ENCODE measurements at regions not wholly inside any gene's neighbourhood (a gene's known extent, or its start where the extent isn't known, plus 50 kb on each side); places are given as distances from the start of the nearest gene placed in this dataset.
"Not testable (repeated sequence)": the region's sequence is repeated elsewhere in the genome, so short reads cannot be mapped to it uniquely, and the experiment has no call there.

DNA sequence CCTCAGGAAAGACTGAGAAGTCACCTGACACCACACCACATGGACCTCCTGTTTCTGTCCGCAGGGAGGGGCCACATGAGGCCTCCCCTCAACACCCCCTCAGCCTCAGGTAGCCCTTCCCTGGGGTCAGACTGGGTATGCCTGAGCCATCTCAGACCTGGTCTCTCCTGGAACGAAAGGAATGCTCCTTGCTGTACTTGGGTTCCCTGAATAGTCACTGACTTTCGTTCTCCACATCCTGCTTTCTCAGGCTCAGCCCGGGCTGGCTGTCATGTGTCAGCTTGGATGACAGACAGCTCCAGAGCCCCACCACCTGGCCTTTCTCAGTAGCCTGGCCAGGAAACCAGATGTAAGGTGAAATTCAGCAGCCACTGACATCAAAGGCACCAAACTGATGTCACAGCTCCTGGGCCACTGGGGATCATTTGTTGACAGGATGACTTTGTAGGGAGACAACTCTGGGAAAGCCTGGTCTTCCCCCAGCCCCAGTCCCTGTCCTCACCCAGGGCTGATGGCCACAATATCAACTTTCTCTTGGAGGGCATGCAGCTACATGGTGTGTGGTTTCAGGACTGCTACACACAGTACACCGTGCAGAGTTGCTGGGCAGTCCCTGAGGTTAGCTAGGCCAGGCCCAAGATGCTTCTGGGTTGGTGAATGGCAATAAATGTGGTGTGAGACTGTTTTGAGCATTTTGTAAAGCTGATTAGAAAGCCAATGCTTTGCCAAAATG is 141.4 kb upstream of the MRPS22 start:
- DNase-seq = no peak

- DNase-seq = no peak
Observed at GRCh38 chr3:139202959-139203349, 140.9 kb upstream of the MRPS22 start.

GRCh38 chr3:139203752-139204151 is 140.1 kb upstream of the MRPS22 start:
- no peak for DNase-seq

GRCh38 chr3:139204728-139205127 is 139.1 kb upstream of the MRPS22 start:
- DNase-seq = no peak

GRCh38 chr3:139213936-139214335 is 129.9 kb upstream of the MRPS22 start:
- DNase-seq = no peak

- no peak for DNase-seq
Observed at GRCh38 chr3:139216958-139217357, 126.9 kb upstream of the MRPS22 start.

GRCh38 chr3:139217633-139218032 is 126.2 kb upstream of the MRPS22 start:
- no peak for DNase-seq

GRCh38 chr3:139218046-139218445 is 125.8 kb upstream of the MRPS22 start:
- no peak for DNase-seq

DNA sequence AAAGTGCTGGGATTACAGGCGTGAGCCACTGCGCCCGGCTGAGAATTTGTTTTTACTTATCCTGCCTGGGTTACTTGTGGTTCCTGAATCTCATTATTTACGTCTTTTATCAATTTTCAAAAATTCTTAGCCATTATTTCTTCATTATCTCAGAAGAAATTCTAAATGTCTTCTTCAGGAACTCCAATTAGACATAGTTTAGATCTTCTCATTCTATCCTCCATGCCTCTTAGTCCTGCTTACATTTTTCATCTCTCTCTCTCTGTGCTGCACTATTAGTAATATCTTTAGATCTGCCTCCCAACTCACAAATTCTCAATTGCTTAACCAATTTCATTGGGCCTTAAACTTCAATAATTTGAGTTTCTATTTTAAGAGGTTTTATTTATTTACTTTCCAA is 124.4 kb upstream of the MRPS22 start:
- DNase-seq = no peak

DNA sequence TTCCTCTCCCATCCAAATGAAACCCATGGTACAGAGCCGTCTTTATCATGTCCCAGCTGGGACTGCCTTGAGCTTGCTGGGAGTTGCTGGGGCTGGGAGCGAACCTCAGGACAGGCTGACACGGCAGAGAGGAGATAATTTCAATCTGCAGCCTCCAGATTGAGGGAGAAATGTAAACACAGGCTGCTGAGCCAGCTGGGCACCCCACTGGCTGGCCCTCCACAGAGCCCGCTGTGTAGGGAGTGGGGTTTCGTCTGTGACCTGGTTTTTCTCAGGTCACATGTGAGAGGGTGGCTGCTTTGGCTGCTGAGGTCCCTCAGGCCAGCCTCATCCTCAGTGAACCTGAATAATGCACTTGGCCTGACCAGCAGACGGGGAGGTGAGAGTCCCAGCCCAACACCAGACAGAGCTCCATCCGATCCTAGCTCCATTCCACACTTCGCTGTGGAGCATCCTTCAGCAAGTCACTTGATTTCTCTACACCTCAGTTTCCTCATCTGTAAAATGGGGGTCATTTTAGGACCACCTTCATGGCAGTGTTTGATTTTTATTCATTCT is 121.6 kb upstream of the MRPS22 start:
- no peak for DNase-seq

- no peak for DNase-seq
Observed at GRCh38 chr3:139225548-139225947, 118.3 kb upstream of the MRPS22 start.

DNA sequence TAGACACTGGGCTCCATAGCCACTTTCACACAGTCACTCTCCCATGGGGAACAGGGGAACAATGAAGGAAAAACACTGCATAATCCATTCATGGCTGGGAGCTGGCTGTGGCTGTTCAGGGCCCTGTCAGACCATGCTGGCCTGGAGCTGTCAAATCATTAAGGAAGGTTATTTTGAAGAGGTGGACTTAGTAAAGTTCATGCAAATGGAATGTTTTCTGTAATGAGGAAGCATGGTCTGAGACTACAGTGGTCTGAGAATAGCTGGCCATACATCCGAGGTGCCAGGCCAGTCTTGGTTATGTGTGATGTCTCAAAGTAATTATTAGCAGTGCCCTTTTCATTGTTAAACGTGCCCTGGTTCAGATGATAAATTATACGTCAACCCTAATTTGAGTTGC is 117.1 kb upstream of the MRPS22 start:
- no peak for DNase-seq

- DNase-seq = no peak
Observed at GRCh38 chr3:139227165-139227564, 116.7 kb upstream of the MRPS22 start.

DNA sequence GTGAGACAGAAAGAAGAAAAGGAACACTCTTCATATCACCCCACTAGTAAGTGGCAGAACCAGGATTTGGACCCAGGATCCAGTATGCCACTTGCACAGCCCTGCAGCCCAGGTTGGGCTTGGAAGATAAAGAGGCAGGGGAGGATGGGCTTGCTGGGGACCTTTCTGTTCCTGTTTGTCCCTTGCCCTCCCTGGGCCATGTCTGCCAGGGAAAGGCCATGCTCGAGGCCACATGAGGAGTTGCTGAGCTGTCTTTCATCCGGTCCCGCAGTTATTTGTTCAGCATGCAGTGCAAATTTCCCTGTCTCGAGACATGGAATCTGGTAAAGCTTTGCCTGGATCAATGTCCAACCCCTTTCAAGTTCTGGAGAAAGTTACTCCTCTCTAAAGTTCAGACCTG is 116.0 kb upstream of the MRPS22 start:
- DNase-seq = no peak

DNA sequence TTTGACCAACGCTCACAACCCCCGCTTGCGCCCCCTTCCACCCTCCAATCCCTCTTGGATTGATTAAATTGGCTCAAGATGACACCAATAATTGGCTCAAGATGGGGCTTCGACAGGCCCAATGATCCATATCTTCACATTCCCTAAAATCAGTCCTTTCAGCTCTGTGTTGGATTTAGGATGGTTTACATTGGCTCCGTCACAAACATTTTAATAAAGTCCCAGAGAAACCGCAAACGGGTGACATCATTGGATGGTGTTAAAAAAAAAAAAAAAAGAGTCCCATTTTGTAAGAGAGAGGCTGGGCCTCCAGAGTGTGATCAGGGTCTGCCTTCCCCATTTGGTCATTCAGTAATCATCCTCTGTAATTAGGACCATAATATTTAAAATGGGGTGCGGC is 113.4 kb upstream of the MRPS22 start:
- no peak for DNase-seq

- no peak for DNase-seq
Observed at GRCh38 chr3:139231555-139232281, 112.1 kb upstream of the MRPS22 start.

GRCh38 chr3:139232341-139232740 is 111.5 kb upstream of the MRPS22 start:
- not testable (repeated sequence) for DNase-seq

DNA sequence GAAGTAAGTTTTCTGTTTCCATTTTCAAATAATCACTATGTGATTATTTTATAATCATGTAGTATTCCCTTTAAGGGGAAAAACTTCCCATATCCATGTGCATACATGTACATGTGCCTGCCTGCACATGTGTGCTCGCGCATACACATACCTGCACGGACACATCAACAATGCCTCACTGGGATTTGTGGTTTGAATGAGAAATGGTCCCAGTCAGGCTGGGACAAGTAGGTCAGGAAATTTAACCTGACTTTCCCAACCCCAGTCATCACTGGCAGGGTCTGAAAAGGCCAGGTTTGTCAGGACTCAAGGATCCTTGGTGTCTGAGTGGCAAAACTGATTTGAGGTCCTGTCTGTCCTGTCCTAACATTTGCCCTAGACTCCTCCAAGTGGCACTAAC is 109.3 kb upstream of the MRPS22 start:
- DNase-seq = no peak

DNA sequence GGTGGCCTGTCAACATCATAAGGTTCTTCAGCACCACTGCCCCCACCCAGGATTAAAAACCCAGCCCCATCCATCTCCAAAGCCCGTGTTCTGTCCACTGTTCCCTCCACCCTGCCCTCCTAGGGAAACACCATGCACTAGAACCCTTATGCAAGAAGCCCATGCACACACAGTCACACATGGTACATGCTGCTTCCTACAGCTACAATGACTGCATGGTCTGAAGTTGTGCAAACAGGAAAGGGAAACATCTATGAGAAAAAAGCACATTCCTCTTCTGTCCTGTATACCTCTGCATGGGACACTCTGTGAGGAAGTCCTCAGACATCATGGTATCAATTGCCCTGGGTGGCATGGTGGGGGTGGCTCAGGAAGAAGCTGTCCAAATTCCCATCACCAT is 108.6 kb upstream of the MRPS22 start:
- DNase-seq = no peak

DNA sequence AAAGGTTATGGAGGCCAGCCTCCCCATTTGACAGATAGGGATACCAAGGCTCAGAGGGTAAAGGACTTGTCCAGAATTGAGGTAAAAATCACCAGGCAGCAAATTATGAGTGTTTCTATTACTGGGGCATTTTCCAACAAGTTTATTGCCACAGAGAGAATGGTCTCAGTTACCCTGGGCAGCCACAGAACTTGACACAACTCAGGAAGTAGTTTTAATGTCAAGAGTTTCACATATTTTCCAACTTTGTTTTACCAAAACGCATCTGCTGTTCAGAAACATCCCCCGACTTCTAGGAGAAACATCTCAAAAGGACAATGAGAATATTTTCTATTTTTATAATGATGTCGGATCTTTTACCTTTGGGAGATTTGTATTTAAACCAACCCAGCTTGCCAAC is 107.5 kb upstream of the MRPS22 start:
- DNase-seq = no peak

GRCh38 chr3:139238281-139239030 is 105.4 kb upstream of the MRPS22 start:
- DNase-seq = no peak

DNA sequence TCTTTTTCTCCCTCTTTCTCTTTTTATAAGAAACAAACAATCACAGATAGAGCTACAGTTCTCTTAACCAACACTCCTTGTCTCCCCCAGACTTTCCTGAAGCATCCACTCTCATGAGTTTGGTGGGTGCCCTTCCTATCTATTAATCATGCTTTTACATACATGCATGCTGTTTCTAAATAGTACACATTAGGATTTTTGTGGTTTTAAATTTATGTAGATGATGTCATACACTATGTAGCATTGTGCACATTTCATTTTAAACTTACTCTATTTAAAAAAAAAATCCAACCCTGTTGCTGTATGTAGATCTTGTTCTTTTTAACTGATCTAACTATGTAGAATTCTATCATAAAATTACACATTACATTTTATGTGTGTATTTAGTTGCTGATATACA is 104.3 kb upstream of the MRPS22 start:
- DNase-seq = no peak

DNA sequence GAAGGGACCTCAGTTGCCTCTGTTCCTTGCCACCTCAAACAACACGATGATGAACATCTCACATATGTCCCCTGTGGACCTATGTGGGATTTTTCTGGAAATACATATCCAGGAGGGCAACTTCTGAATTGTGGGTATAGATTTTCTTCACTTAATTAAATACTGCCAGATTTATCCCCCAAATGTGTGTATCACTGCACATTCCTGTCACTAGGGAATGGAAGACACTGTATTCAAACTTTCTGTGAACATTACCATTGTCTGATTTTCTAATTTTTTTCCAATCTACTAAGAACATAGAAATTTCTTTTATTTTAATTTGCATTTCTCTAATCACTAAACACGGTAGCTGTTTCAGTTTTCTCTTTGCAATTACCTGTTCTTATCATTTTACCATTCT is 102.0 kb upstream of the MRPS22 start:
- DNase-seq = no peak

GRCh38 chr3:139243710-139244109 is 100.1 kb upstream of the MRPS22 start:
- no peak for DNase-seq

Measured in activated effector memory CD4-positive, alpha-beta T cell treated with Interleukin-2 at 50 U/mL for 16 hours (primary cell).